HCT116 (cell line): ENCODE measurements at regions not wholly inside any gene's neighbourhood (a gene's known extent, or its start where the extent isn't known, plus 50 kb on each side); places are given as distances from the start of the nearest gene placed in this dataset.

Experiments used
- ATAC-seq: fragments of 200-7000 bp; cut with Tn5 transposase; 2 replicates; pipeline ENCODE4 v1.9.1; 2020; ENCODE audit warnings: mild to moderate bottlenecking, moderate library complexity
- BruUV-seq: library from RNA; stranded (reverse); fragments of 400-500 nt; replicated peaks from 2 replicates; lab custom pipeline; 2021; lab: Mats Ljungman, UMichigan
- CTCF ChIA-PET: fragments of 300-600 bp; sonication (Branson Sonifier 250); formaldehyde crosslinking; loops from one replicate; lab custom pipeline; 2021; ENCODE audit warnings: antibody characterized with exemption; lab: Charles Lee
- POLR2A ChIA-PET: fragments of 300-600, 350-600 bp; sonication (Branson Sonifier 250); formaldehyde crosslinking; loops from one replicate; lab custom pipeline; 2021; ENCODE audit warnings: antibody characterized with exemption; lab: Charles Lee
- RAD21 ChIA-PET, 2 experiments: fragments of 300-600 bp; sonication (Branson Sonifier 250); formaldehyde crosslinking; loops; one replicate each; lab custom pipeline; 2023; ENCODE audit warnings: low total read pairs in 2 of 2; ENCODE audit not compliant: uncharacterized antibody in 2 of 2, unreplicated experiment in 2 of 2, low non-redundant PET in 1 of 2; lab: Charles Lee
- DNase-seq: peaks from one replicate; pipeline ENCODE4 v3.0.0-alpha.2; 2010; ENCODE audit warnings: low read depth, low spot score
- H2AFZ ChIP-seq: fragments of 200-600 bp; shearing (Covaris generic), sonication (generic); 2 replicates; pipeline ENCODE4 v1.6.1; 2017; ENCODE audit warnings: low read depth, mixed run types, mixed read lengths, antibody characterized with exemption, low read length; ENCODE audit not compliant: poor library complexity, severe bottlenecking
- H3K27ac ChIP-seq: 2 replicates; pipeline ENCODE4 v1.5.1; 2012; ENCODE audit warnings: low read depth, low read length
- H3K27me3 ChIP-seq: fragments of 200-600 bp; sonication (generic); 2 replicates; pipeline ENCODE4 v1.6.1; 2016; ENCODE audit warnings: mixed run types, low read length, mixed read lengths; ENCODE audit not compliant: insufficient read depth
- H3K36me3 ChIP-seq, 2 experiments: fragments of 200-500 bp in 1 of 2; fragments of 200-600 bp in 1 of 2; sonication (Bioruptor generic) in 1 of 2; sonication (generic) in 1 of 2; 2 replicates each; pipeline versions ENCODE4 v1.5.1 to v1.6.1; 2014 to 2016; ENCODE audit warnings: low read length in 2 of 2, inconsistent platforms in 1 of 2, mixed read lengths in 1 of 2, mixed run types in 1 of 2; ENCODE audit not compliant: insufficient read depth in 2 of 2, control insufficient read depth in 1 of 2
- H3K4me1 ChIP-seq, 2 experiments: fragments of 200-600 bp in 1 of 2; sonication (generic) in 1 of 2; 2 replicates each; pipeline versions ENCODE4 v1.5.1 to v1.6.1; 2012 to 2017; ENCODE audit warnings: low read length in 2 of 2, inconsistent platforms in 1 of 2, mild to moderate bottlenecking in 1 of 2, mixed read lengths in 1 of 2, mixed run types in 1 of 2, moderate library complexity in 1 of 2; ENCODE audit not compliant: insufficient read depth in 2 of 2, control insufficient read depth in 1 of 2
- H3K4me2 ChIP-seq: fragments of 200-600 bp; sonication (generic); 2 replicates; pipeline ENCODE4 v1.6.1; 2017; ENCODE audit warnings: mixed run types, low read length, mixed read lengths
- H3K4me3 ChIP-seq, 2 experiments: fragments of 200-600 bp in 1 of 2; sonication (generic) in 1 of 2; replicated peaks in 1 of 2; 2 replicates each; pipeline ENCODE4 v1.5.1; 2011 to 2016; ENCODE audit warnings: low read length in 2 of 2, control low read depth in 1 of 2, low read depth in 1 of 2, mild to moderate bottlenecking in 1 of 2, mixed read lengths in 1 of 2, mixed run types in 1 of 2
- H3K79me2 ChIP-seq: fragments of 200-600 bp; sonication (generic); 2 replicates; pipeline ENCODE4 v1.6.1; 2017; ENCODE audit warnings: mild to moderate bottlenecking, mixed run types, low read length, moderate library complexity, mixed read lengths; ENCODE audit not compliant: insufficient read depth
- H3K9ac ChIP-seq: fragments of 200-600 bp; sonication (generic); 2 replicates; pipeline ENCODE4 v1.6.1; 2016; ENCODE audit warnings: low read length, mixed read lengths
- H3K9me2 ChIP-seq: fragments of 200-600 bp; sonication (generic), shearing (Covaris generic); 2 replicates; pipeline ENCODE4 v1.6.1; 2017; ENCODE audit warnings: mixed run types, mild to moderate bottlenecking, moderate library complexity; ENCODE audit not compliant: insufficient read depth
- H3K9me3 ChIP-seq, 2 experiments: fragments of 200-500 bp in 1 of 2; fragments of 200-600 bp in 1 of 2; sonication (Bioruptor generic) in 1 of 2; sonication (generic) in 1 of 2; 2 replicates each; pipeline ENCODE4 v1.6.1; 2014 to 2017; ENCODE audit warnings: low read length in 2 of 2, mixed read lengths in 2 of 2, inconsistent platforms in 1 of 2, low read depth in 1 of 2, mild to moderate bottlenecking in 1 of 2, mixed run types in 1 of 2, moderate library complexity in 1 of 2; ENCODE audit not compliant: control insufficient read depth in 1 of 2, insufficient read depth in 1 of 2
- H4K20me1 ChIP-seq: fragments of 200-600 bp; sonication (generic), shearing (Covaris generic); 2 replicates; pipeline ENCODE4 v1.6.1; 2017; ENCODE audit warnings: mixed run types, mild to moderate bottlenecking, moderate library complexity; ENCODE audit not compliant: insufficient read depth
- CBX3 ChIP-seq: IDR thresholded peaks from 2 replicates; pipeline ENCODE4 v1.6.1; 2012; ENCODE audit warnings: low read depth
- CEBPB ChIP-seq: IDR thresholded peaks from 2 replicates; pipeline ENCODE4 v1.6.1; 2012; ENCODE audit warnings: low read depth
- EGR1 ChIP-seq: IDR thresholded peaks from 2 replicates; pipeline ENCODE4 v1.6.1; 2012; ENCODE audit warnings: low read depth
- ELF1 ChIP-seq: IDR thresholded peaks from 2 replicates; pipeline ENCODE4 v1.6.1; 2012; ENCODE audit warnings: low read depth, borderline replicate concordance
- EZH2 ChIP-seq: fragments of 200-600 bp; sonication (generic); IDR thresholded peaks from 2 replicates; pipeline ENCODE4 v1.6.1; 2017; ENCODE audit warnings: antibody characterized with exemption, mixed run types
- POLR2A ChIP-seq: IDR thresholded peaks from 2 replicates; pipeline ENCODE4 v1.7.0; 2011; ENCODE audit warnings: borderline replicate concordance; ENCODE audit not compliant: insufficient read depth, insufficient read length; ENCODE audit errors: extremely low read depth
- RAD21 ChIP-seq: IDR thresholded peaks from 2 replicates; pipeline ENCODE4 v1.6.1; 2012; ENCODE audit warnings: low read depth, mild to moderate bottlenecking
- REST ChIP-seq: IDR thresholded peaks from 2 replicates; pipeline ENCODE4 v1.6.1; 2012; ENCODE audit warnings: low read depth
- SRF ChIP-seq: IDR thresholded peaks from 2 replicates; pipeline ENCODE4 v1.6.1; 2012; ENCODE audit warnings: low read depth
- YY1 ChIP-seq: IDR thresholded peaks from 2 replicates; pipeline ENCODE4 v1.6.1; 2011; ENCODE audit warnings: low read length, low read depth, moderate library complexity, mild to moderate bottlenecking; ENCODE audit not compliant: insufficient replicate concordance; ENCODE audit errors: extremely low read depth
- ZFX ChIP-seq: fragments of 450-650 bp; IDR thresholded peaks from 2 replicates; pipeline ENCODE4 v1.6.1; 2017
- intact Hi-C: fragments of 100-400 bp; cut with micrococcal nuclease; formaldehyde crosslinking; loops from 2 replicates; pipeline ENCODE4 v1.10.0; 2022

- no peak for TF ChIP-seq EZH2
- TF ChIP-seq, all 23 proteins: peak for 0
- Histone ChIP-seq H3K79me2 (no peaks in the 10 kb centered on the region), H3K9ac (no peak overlapping the region), H3K4me3 (no peak overlapping the region), H3K4me2 (no peak overlapping the region), H3K27me3 (no peaks in the 10 kb centered on the region), H2AFZ (no peak overlapping the region), H3K36me3 (no peaks in the 10 kb centered on the region), H3K4me1 (no peaks in the 10 kb centered on the region), H4K20me1 (no peaks in the 10 kb centered on the region), H3K27ac (no peak overlapping the region), H3K9me3 (no peaks in the 10 kb centered on the region), H3K9me2 (no peaks in the 10 kb centered on the region)
- ChIA-PET RAD21 (no interaction called here), CTCF (no interaction called here), POLR2A (no interaction called here)
- intact Hi-C loops, result no loop called here
- DNase-seq, result no peak
- ATAC-seq, result no peak
- no TSS peak for BruUV-seq
Observed at GRCh38 chr4:129223945-129224344, 128.0 kb downstream of the C4orf33 start.

- no peaks in the 10 kb centered on the region for H3K9me2 ChIP-seq
- H4K20me1 ChIP-seq, result no peaks in the 10 kb centered on the region
- TF ChIP-seq EGR1 (no peak), YY1 (no peak), POLR2A (no peak), CBX3 (no peak), ELF1 (no peak), CEBPB (no peak), ZFX (no peak), RAD21 (no peak), SRF (no peak), REST (no peak)
- TF ChIP-seq, all 23 proteins: peak for 0
- no peaks in the 10 kb centered on the region for H3K4me1 ChIP-seq
- no peak overlapping the region for H3K4me3 ChIP-seq
- POLR2A ChIA-PET, result no interaction called here
- H3K27ac ChIP-seq, result no peak overlapping the region
- no TSS peak for BruUV-seq
- intact Hi-C loops, result no loop called here
- CTCF ChIA-PET, result no interaction called here
- H3K9me3 ChIP-seq, result no peaks in the 10 kb centered on the region
- DNase-seq, result no peak
- no peaks in the 10 kb centered on the region for H3K27me3 ChIP-seq
- no peak overlapping the region for H3K4me2 ChIP-seq
- H2AFZ ChIP-seq, result no peak overlapping the region
- H3K79me2 ChIP-seq, result no peaks in the 10 kb centered on the region
- H3K36me3 ChIP-seq, result no peaks in the 10 kb centered on the region
- RAD21 ChIA-PET, result no interaction called here
- ATAC-seq, result no peak
- no peak overlapping the region for H3K9ac ChIP-seq
Observed at GRCh38 chr4:129230846-129231245, 134.9 kb downstream of the C4orf33 start.
